CD14-positive monocyte (primary cell): ENCODE measurements at regions not wholly inside any gene's neighbourhood (a gene's known extent, or its start where the extent isn't known, plus 50 kb on each side); places are given as distances from the start of the nearest gene placed in this dataset.

Source experiments
- DNase-seq, 3 donors: peaks; one replicate each; pipeline ENCODE4 v3.0.0-alpha.2; 2011 to 2022
- H2AFZ ChIP-seq: 2 replicates; pipeline ENCODE4 v1.6.0; 2012; ENCODE audit warnings: mild to moderate bottlenecking, low read depth, low read length, inconsistent platforms; ENCODE audit not compliant: insufficient read depth, poor library complexity, severe bottlenecking
- H3K27ac ChIP-seq, 2 donors: 1 replicate in 1 of 2; 2 replicates in 1 of 2; pipeline ENCODE4 v1.5.1; 2012 to 2013; ENCODE audit warnings: low read length in 2 of 2, control low read depth in 1 of 2, inconsistent platforms in 1 of 2, low read depth in 1 of 2, mild to moderate bottlenecking in 1 of 2
- H3K27me3 ChIP-seq, 2 donors: one replicate each; pipeline versions ENCODE4 v1.6.0 to v1.6.1; 2011 to 2013; ENCODE audit warnings: low read length in 2 of 2; ENCODE audit not compliant: control insufficient read depth in 2 of 2, insufficient read depth in 2 of 2
- H3K36me3 ChIP-seq, 2 donors: replicated peaks in 1 of 2; 1 replicate in 1 of 2; 2 replicates in 1 of 2; pipeline versions ENCODE4 v1.5.1 to v1.6.1; 2012 to 2013; ENCODE audit warnings: low read length in 2 of 2, control low read depth in 1 of 2, inconsistent platforms in 1 of 2, mild to moderate bottlenecking in 1 of 2; ENCODE audit not compliant: insufficient read depth in 2 of 2, control insufficient read depth in 1 of 2
- H3K4me1 ChIP-seq, 2 donors: 1 replicate in 1 of 2; 2 replicates in 1 of 2; pipeline versions ENCODE4 v1.5.1 to v1.6.1; 2012 to 2013; ENCODE audit warnings: low read length in 2 of 2, control low read depth in 1 of 2, inconsistent platforms in 1 of 2, mild to moderate bottlenecking in 1 of 2, moderate library complexity in 1 of 2; ENCODE audit not compliant: insufficient read depth in 2 of 2, control insufficient read depth in 1 of 2
- H3K4me2 ChIP-seq: replicated peaks from 2 replicates; pipeline ENCODE3; 2012; ENCODE audit warnings: low read length, moderate library complexity, mild to moderate bottlenecking; ENCODE audit not compliant: poor library complexity, severe bottlenecking; ENCODE audit errors: extremely low read depth
- H3K4me3 ChIP-seq, 3 experiments: fragments of 200-600 bp in 1 of 3; sonication (generic) in 1 of 3; replicated peaks in 1 of 3; 1 replicate in 2 of 3; 2 replicates in 1 of 3; pipeline ENCODE4 v1.5.1; 2011 to 2013; ENCODE audit warnings: low read length in 3 of 3, mild to moderate bottlenecking in 3 of 3, control low read depth in 2 of 3, low read depth in 2 of 3, inconsistent platforms in 1 of 3, moderate library complexity in 1 of 3
- H3K79me2 ChIP-seq: 2 replicates; pipeline ENCODE4 v1.6.0; 2012; ENCODE audit warnings: mild to moderate bottlenecking, control low read depth, inconsistent platforms, low read length, moderate library complexity; ENCODE audit not compliant: insufficient read depth
- H3K9ac ChIP-seq: 2 replicates; pipeline ENCODE4 v1.6.0; 2017; ENCODE audit warnings: low read length, mild to moderate bottlenecking; ENCODE audit not compliant: insufficient read depth, poor library complexity, severe bottlenecking
- H3K9me3 ChIP-seq, 2 donors: replicated peaks in 1 of 2; 1 replicate in 1 of 2; 2 replicates in 1 of 2; pipeline versions ENCODE4 v1.5.1 to v1.6.1; 2012 to 2013; ENCODE audit warnings: low read length in 2 of 2, control low read depth in 1 of 2; ENCODE audit not compliant: control insufficient read depth in 1 of 2, insufficient read depth in 1 of 2
- H4K20me1 ChIP-seq: 2 replicates; pipeline ENCODE4 v1.6.0; 2012; ENCODE audit warnings: mild to moderate bottlenecking, low read length, control low read depth, moderate library complexity; ENCODE audit not compliant: insufficient read depth
- H3K27ac Mint-ChIP-seq, 7 donors: one replicate each; pipeline ENCODE4 v1.8.0; 2020; ENCODE audit warnings: mild to moderate bottlenecking in 7 of 7, mixed read lengths in 7 of 7, moderate library complexity in 6 of 7, inconsistent platforms in 2 of 7
- H3K27me3 Mint-ChIP-seq, 3 donors: one replicate each; pipeline ENCODE4 v1.8.0; 2021 to 2022; ENCODE audit warnings: low read depth in 3 of 3, mild to moderate bottlenecking in 3 of 3, mixed read lengths in 3 of 3, moderate library complexity in 3 of 3, inconsistent platforms in 1 of 3
- H3K36me3 Mint-ChIP-seq, 2 donors: one replicate each; pipeline ENCODE4 v1.8.0; 2020; ENCODE audit warnings: mixed read lengths in 2 of 2, inconsistent platforms in 1 of 2, mild to moderate bottlenecking in 1 of 2
- H3K4me1 Mint-ChIP-seq: one replicate; pipeline ENCODE4 v1.8.0; 2020; ENCODE audit warnings: mild to moderate bottlenecking, mixed read lengths
- H3K4me3 Mint-ChIP-seq, 2 donors: one replicate each; pipeline ENCODE4 v1.8.0; 2020; ENCODE audit warnings: mild to moderate bottlenecking in 2 of 2, mixed read lengths in 2 of 2, moderate library complexity in 1 of 2
- H3K9me3 Mint-ChIP-seq, 7 donors: one replicate each; pipeline ENCODE4 v1.8.0; 2020 to 2022; ENCODE audit warnings: mixed read lengths in 7 of 7, mild to moderate bottlenecking in 6 of 7, moderate library complexity in 6 of 7, inconsistent platforms in 2 of 7
- WGBS: methylation state at CpG from one replicate; pipeline ENCODE4 v1.1.5; 2013; ENCODE audit warnings: missing lambda C conversion rate; ENCODE audit not compliant: insufficient coverage; 5-methylcytosine and 5-hydroxymethylcytosine counted together
- intact Hi-C, 2 donors: fragments of 100-400 bp; cut with micrococcal nuclease; formaldehyde crosslinking; loops; one replicate each; pipeline versions ENCODE4 v1.15.0 to v1.15.1; 2023
- TF ChIP-seq, protein P1 (sequence below): fragments of 200-600 bp; IDR thresholded peaks from one replicate; pipeline ENCODE4 v1.8.0; 2022; ENCODE audit warnings: antibody characterized with exemption, mild to moderate bottlenecking

GRCh38 chr1:20413776-20414140, 72.3 kb downstream of the CAMK2N1 start:
- peaks cover 5 to 14% (median 6%) of the 10 kb centered on the region in 3 donors for H3K27me3 Mint-ChIP-seq
- Histone ChIP-seq H3K9me3 (no peaks in the 10 kb centered on the region), H3K79me2 (no peaks in the 10 kb centered on the region), H3K4me1 (no peaks in the 10 kb centered on the region), H2AFZ (no peak overlapping the region), H3K27me3 (no peaks in the 10 kb centered on the region), H3K36me3 (no peaks in the 10 kb centered on the region), H3K9ac (no peak overlapping the region), H4K20me1 (no peaks in the 10 kb centered on the region), H3K4me2 (no peak overlapping the region), H3K4me3 (no peak overlapping the region), H3K27ac (no peak overlapping the region)
- 75% methylated on average over 1 of the region's 3 CpGs for WGBS
- H3K4me1 Mint-ChIP-seq, result no peaks in the 10 kb centered on the region
- H3K27ac Mint-ChIP-seq, result no peak overlapping the region
- no peaks in the 10 kb centered on the region for H3K36me3 Mint-ChIP-seq
- TF ChIP-seq, protein P1, sequence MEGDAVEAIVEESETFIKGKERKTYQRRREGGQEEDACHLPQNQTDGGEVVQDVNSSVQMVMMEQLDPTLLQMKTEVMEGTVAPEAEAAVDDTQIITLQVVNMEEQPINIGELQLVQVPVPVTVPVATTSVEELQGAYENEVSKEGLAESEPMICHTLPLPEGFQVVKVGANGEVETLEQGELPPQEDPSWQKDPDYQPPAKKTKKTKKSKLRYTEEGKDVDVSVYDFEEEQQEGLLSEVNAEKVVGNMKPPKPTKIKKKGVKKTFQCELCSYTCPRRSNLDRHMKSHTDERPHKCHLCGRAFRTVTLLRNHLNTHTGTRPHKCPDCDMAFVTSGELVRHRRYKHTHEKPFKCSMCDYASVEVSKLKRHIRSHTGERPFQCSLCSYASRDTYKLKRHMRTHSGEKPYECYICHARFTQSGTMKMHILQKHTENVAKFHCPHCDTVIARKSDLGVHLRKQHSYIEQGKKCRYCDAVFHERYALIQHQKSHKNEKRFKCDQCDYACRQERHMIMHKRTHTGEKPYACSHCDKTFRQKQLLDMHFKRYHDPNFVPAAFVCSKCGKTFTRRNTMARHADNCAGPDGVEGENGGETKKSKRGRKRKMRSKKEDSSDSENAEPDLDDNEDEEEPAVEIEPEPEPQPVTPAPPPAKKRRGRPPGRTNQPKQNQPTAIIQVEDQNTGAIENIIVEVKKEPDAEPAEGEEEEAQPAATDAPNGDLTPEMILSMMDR, result no peak
- no peak overlapping the region for H3K4me3 Mint-ChIP-seq
- intact Hi-C loops, result no loop called here
- H3K9me3 Mint-ChIP-seq, result no peaks in the 10 kb centered on the region
- no peak for DNase-seq

GRCh38 chr1:20413136-20413775, 72.8 kb downstream of the CAMK2N1 start:
- no peaks in the 10 kb centered on the region for H3K27me3 ChIP-seq
- H3K36me3 Mint-ChIP-seq, result no peaks in the 10 kb centered on the region
- no peaks in the 10 kb centered on the region for H4K20me1 ChIP-seq
- H3K27ac Mint-ChIP-seq, result no peak overlapping the region
- H3K4me1 Mint-ChIP-seq, result no peaks in the 10 kb centered on the region
- intact Hi-C loops, result no loop called here
- no peaks in the 10 kb centered on the region for H3K4me1 ChIP-seq
- H3K79me2 ChIP-seq, result no peaks in the 10 kb centered on the region
- H3K4me2 ChIP-seq, result no peak overlapping the region
- no peaks in the 10 kb centered on the region for H3K9me3 ChIP-seq
- TF ChIP-seq, protein P1, result no peak
- no peak overlapping the region for H3K4me3 ChIP-seq
- no peak overlapping the region for H2AFZ ChIP-seq
- no peak overlapping the region for H3K27ac ChIP-seq
- H3K9me3 Mint-ChIP-seq, result peaks cover 0 to under 1% (median 0%) of the 10 kb centered on the region in 7 donors
- no peaks in the 10 kb centered on the region for H3K36me3 ChIP-seq
- no peak overlapping the region for H3K4me3 Mint-ChIP-seq
- H3K9ac ChIP-seq, result no peak overlapping the region
- peaks cover 7 to 14% (median 7%) of the 10 kb centered on the region in 3 donors for H3K27me3 Mint-ChIP-seq
- WGBS, result 92% methylated on average over 6 of the region's 11 CpGs
- no peak for DNase-seq
